HepG2 (cell line): ENCODE measurements at regions not wholly inside any gene's neighbourhood (a gene's known extent, or its start where the extent isn't known, plus 50 kb on each side); places are given as distances from the start of the nearest gene placed in this dataset.

Experiments used
- MAX ChIP-seq: IDR thresholded peaks from 2 replicates; pipeline ENCODE4 v1.6.1; 2012; ENCODE audit warnings: inconsistent platforms
- TF ChIP-seq, protein P1 (sequence below): sonication (generic); formaldehyde crosslinking; IDR thresholded peaks from 2 replicates; pipeline ENCODE4 v1.4.0; 2020; ENCODE audit warnings: mild to moderate bottlenecking, missing genetic modification reagents, borderline replicate concordance

- TF ChIP-seq, protein P1, sequence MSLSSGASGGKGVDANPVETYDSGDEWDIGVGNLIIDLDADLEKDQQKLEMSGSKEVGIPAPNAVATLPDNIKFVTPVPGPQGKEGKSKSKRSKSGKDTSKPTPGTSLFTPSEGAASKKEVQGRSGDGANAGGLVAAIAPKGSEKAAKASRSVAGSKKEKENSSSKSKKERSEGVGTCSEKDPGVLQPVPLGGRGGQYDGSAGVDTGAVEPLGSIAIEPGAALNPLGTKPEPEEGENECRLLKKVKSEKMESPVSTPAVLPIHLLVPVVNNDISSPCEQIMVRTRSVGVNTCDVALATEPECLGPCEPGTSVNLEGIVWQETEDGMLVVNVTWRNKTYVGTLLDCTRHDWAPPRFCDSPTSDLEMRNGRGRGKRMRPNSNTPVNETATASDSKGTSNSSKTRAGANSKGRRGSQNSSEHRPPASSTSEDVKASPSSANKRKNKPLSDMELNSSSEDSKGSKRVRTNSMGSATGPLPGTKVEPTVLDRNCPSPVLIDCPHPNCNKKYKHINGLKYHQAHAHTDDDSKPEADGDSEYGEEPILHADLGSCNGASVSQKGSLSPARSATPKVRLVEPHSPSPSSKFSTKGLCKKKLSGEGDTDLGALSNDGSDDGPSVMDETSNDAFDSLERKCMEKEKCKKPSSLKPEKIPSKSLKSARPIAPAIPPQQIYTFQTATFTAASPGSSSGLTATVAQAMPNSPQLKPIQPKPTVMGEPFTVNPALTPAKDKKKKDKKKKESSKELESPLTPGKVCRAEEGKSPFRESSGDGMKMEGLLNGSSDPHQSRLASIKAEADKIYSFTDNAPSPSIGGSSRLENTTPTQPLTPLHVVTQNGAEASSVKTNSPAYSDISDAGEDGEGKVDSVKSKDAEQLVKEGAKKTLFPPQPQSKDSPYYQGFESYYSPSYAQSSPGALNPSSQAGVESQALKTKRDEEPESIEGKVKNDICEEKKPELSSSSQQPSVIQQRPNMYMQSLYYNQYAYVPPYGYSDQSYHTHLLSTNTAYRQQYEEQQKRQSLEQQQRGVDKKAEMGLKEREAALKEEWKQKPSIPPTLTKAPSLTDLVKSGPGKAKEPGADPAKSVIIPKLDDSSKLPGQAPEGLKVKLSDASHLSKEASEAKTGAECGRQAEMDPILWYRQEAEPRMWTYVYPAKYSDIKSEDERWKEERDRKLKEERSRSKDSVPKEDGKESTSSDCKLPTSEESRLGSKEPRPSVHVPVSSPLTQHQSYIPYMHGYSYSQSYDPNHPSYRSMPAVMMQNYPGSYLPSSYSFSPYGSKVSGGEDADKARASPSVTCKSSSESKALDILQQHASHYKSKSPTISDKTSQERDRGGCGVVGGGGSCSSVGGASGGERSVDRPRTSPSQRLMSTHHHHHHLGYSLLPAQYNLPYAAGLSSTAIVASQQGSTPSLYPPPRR (CRISPR knock-in tag) = no peak
- TF ChIP-seq MAX = no peak
Measured at GRCh38 chr7:155222061-155222460, 75.6 kb upstream of the INSIG1 start.
